SK-N-SH (cell line): ENCODE measurements at regions not wholly inside any gene's neighbourhood (a gene's known extent, or its start where the extent isn't known, plus 50 kb on each side); places are given as distances from the start of the nearest gene placed in this dataset.

ENCODE experiments used
- CTCF ChIA-PET: fragments of 300-600, 350-600 bp; formaldehyde crosslinking; extraction: SDS; loops from one replicate; lab custom pipeline; 2021; lab: Yijun Ruan, JAX
- POLR2A ChIA-PET: fragments of 350-600 bp; sonication (Branson Sonifier 250); formaldehyde crosslinking; extraction: SDS; loops from one replicate; lab custom pipeline; 2020; ENCODE audit warnings: antibody characterized with exemption, inconsistent platforms; lab: Yijun Ruan, JAX
- DNase-seq: peaks from one replicate; pipeline ENCODE4 v3.0.0; 2012
- H2AFZ ChIP-seq: fragments of 200-600 bp; sonication (generic); 2 replicates; pipeline ENCODE4 v1.8.1; 2016; ENCODE audit warnings: antibody characterized with exemption, mild to moderate bottlenecking, low read depth
- H3F3A ChIP-seq: fragments of 200-600 bp; sonication (generic); replicated peaks from 2 replicates; pipeline ENCODE3; 2016; ENCODE audit warnings: antibody characterized with exemption, mild to moderate bottlenecking; ENCODE audit not compliant: insufficient read depth
- H3K27ac ChIP-seq, 2 experiments: fragments of 200-500 bp in 1 of 2; fragments of 200-600 bp in 1 of 2; sonication (Bioruptor generic) in 1 of 2; sonication (generic), shearing (Covaris generic) in 1 of 2; 2 replicates each; pipeline versions ENCODE4 v1.5.1 to v1.6.1; 2014 to 2016; ENCODE audit warnings: low read depth in 2 of 2, inconsistent platforms in 1 of 2, low read length in 1 of 2, mild to moderate bottlenecking in 1 of 2, mixed read lengths in 1 of 2
- H3K27me3 ChIP-seq: fragments of 200-600 bp; sonication (generic), shearing (Covaris generic); 2 replicates; pipeline ENCODE4 v1.6.1; 2016; ENCODE audit warnings: mixed run types; ENCODE audit not compliant: insufficient read depth
- H3K36me3 ChIP-seq, 2 experiments: fragments of 200-500 bp in 1 of 2; fragments of 200-600 bp in 1 of 2; sonication (Bioruptor generic) in 1 of 2; sonication (generic) in 1 of 2; replicated peaks in 1 of 2; 2 replicates each; pipeline versions ENCODE3 to v1.5.1; 2014 to 2016; ENCODE audit warnings: low read length in 1 of 2, mild to moderate bottlenecking in 1 of 2; ENCODE audit not compliant: insufficient read depth in 2 of 2, control insufficient read depth in 1 of 2
- H3K4me1 ChIP-seq, 2 experiments: fragments of 200-500 bp in 1 of 2; fragments of 200-600 bp in 1 of 2; sonication (Bioruptor generic) in 1 of 2; sonication (generic), shearing (Covaris generic) in 1 of 2; 2 replicates each; pipeline versions ENCODE4 v1.5.1 to v1.6.1; 2014 to 2016; ENCODE audit warnings: low read depth in 1 of 2, low read length in 1 of 2, mixed run types in 1 of 2; ENCODE audit not compliant: insufficient read depth in 2 of 2, control insufficient read depth in 1 of 2
- H3K4me2 ChIP-seq: fragments of 200-600 bp; sonication (generic), shearing (Covaris generic); 2 replicates; pipeline ENCODE4 v1.6.1; 2017; ENCODE audit warnings: mixed run types
- H3K4me3 ChIP-seq, 2 experiments: fragments of 200-500 bp in 1 of 2; fragments of 200-600 bp in 1 of 2; sonication (Bioruptor generic) in 1 of 2; sonication (generic), shearing (Covaris generic) in 1 of 2; 2 replicates each; pipeline versions ENCODE4 v1.5.1 to v1.8.1; 2014 to 2016; ENCODE audit warnings: low read depth in 2 of 2, inconsistent platforms in 1 of 2, low read length in 1 of 2, mild to moderate bottlenecking in 1 of 2, mixed read lengths in 1 of 2, moderate library complexity in 1 of 2
- H3K79me2 ChIP-seq: fragments of 200-600 bp; sonication (generic); 2 replicates; pipeline ENCODE4 v1.8.1; 2017; ENCODE audit warnings: mild to moderate bottlenecking; ENCODE audit not compliant: insufficient read depth
- H3K9ac ChIP-seq: fragments of 200-600 bp; sonication (generic); 2 replicates; pipeline ENCODE4 v1.6.1; 2017; ENCODE audit warnings: mixed run types
- H3K9me2 ChIP-seq: fragments of 200-600 bp; sonication (generic); 2 replicates; pipeline ENCODE4 v1.6.1; 2017; ENCODE audit warnings: mixed run types
- H3K9me3 ChIP-seq: fragments of 200-600 bp; sonication (generic); 2 replicates; pipeline ENCODE4 v1.6.1; 2017; ENCODE audit warnings: mixed run types, mild to moderate bottlenecking, moderate library complexity
- H4K20me1 ChIP-seq: fragments of 200-600 bp; sonication (generic); 2 replicates; pipeline ENCODE4 v1.6.1; 2017; ENCODE audit warnings: mild to moderate bottlenecking, mixed run types; ENCODE audit not compliant: insufficient read depth
- CHD2 ChIP-seq: fragments of 150-350 bp; IDR thresholded peaks from 2 replicates; pipeline ENCODE4 v1.6.1; 2018; ENCODE audit warnings: low read length; ENCODE audit not compliant: partially characterized antibody
- CTCF ChIP-seq: fragments of 200-600 bp; sonication (generic); IDR thresholded peaks from 2 replicates; pipeline ENCODE4 v1.6.1; 2017; ENCODE audit warnings: antibody characterized with exemption, mild to moderate bottlenecking, moderate library complexity
- ELF1 ChIP-seq: IDR thresholded peaks from 2 replicates; pipeline ENCODE4 v1.4.0; 2012
- EP300 ChIP-seq, 2 experiments: IDR thresholded peaks; 2 replicates each; pipeline versions ENCODE4 v1.4.0 to v1.6.1; 2012; ENCODE audit warnings: borderline replicate concordance in 1 of 2, low read depth in 1 of 2, low read length in 1 of 2
- EZH2phosphoT487 ChIP-seq: fragments of 200-600 bp; sonication (generic); IDR thresholded peaks from 2 replicates; pipeline ENCODE4 v1.6.1; 2017; ENCODE audit warnings: low read depth, mixed run types, mild to moderate bottlenecking, antibody characterized with exemption, moderate library complexity, borderline replicate concordance
- FOSL2 ChIP-seq: IDR thresholded peaks from 2 replicates; pipeline ENCODE4 v1.4.0; 2012; ENCODE audit warnings: low read depth, mild to moderate bottlenecking, moderate library complexity, borderline replicate concordance
- FOXJ3 ChIP-seq: sonication (generic); formaldehyde crosslinking; IDR thresholded peaks from 2 replicates; pipeline ENCODE4 v1.5.1; 2020; ENCODE audit warnings: mild to moderate bottlenecking, missing genetic modification reagents
- FOXM1 ChIP-seq: IDR thresholded peaks from 2 replicates; pipeline ENCODE4 v1.4.0; 2012; ENCODE audit warnings: low read depth, mild to moderate bottlenecking
- JUND ChIP-seq: IDR thresholded peaks from 2 replicates; pipeline ENCODE4 v1.4.0; 2012
- MAX ChIP-seq: IDR thresholded peaks from 2 replicates; pipeline ENCODE4 v1.4.0; 2012; ENCODE audit warnings: low read depth
- MEF2A ChIP-seq: IDR thresholded peaks from 2 replicates; pipeline ENCODE4 v1.4.0; 2012; ENCODE audit warnings: low read depth, borderline replicate concordance
- MXI1 ChIP-seq: IDR thresholded peaks from 2 replicates; pipeline ENCODE4 v1.6.1; 2012; ENCODE audit warnings: mild to moderate bottlenecking, low read depth, low read length, improper control_type of control experiment
- NFIC ChIP-seq: IDR thresholded peaks from 2 replicates; pipeline ENCODE4 v1.4.0; 2012; ENCODE audit warnings: borderline replicate concordance
- NRF1 ChIP-seq: IDR thresholded peaks from 2 replicates; pipeline ENCODE4 v1.6.1; 2012; ENCODE audit warnings: low read depth, mild to moderate bottlenecking, low read length
- PBX3 ChIP-seq: IDR thresholded peaks from 2 replicates; pipeline ENCODE4; 2012
- RAD21 ChIP-seq: IDR thresholded peaks from 2 replicates; pipeline ENCODE4 v1.6.1; 2012; ENCODE audit warnings: mild to moderate bottlenecking, low read length
- REST ChIP-seq: IDR thresholded peaks from 2 replicates; pipeline ENCODE4 v1.6.1; 2012; ENCODE audit warnings: mild to moderate bottlenecking, low read depth, low read length, moderate library complexity
- RXRA ChIP-seq: IDR thresholded peaks from 2 replicates; pipeline ENCODE4 v1.4.0; 2012; ENCODE audit warnings: low read depth, mild to moderate bottlenecking, borderline replicate concordance
- SMC3 ChIP-seq: IDR thresholded peaks from 2 replicates; pipeline ENCODE4 v1.6.1; 2012; ENCODE audit warnings: low read depth, low read length, improper control_type of control experiment
- TAF1 ChIP-seq: IDR thresholded peaks from 2 replicates; pipeline ENCODE4 v1.6.1; 2012; ENCODE audit warnings: low read depth, mild to moderate bottlenecking, low read length, moderate library complexity, borderline replicate concordance
- TCF12 ChIP-seq: IDR thresholded peaks from 2 replicates; pipeline ENCODE4 v1.4.0; 2012
- TEAD4 ChIP-seq: IDR thresholded peaks from 2 replicates; pipeline ENCODE4 v1.4.0; 2012; ENCODE audit warnings: mild to moderate bottlenecking, borderline replicate concordance; ENCODE audit not compliant: insufficient read depth
- USF1 ChIP-seq: IDR thresholded peaks from 2 replicates; pipeline ENCODE4 v1.4.0; 2012; ENCODE audit warnings: low read depth, borderline replicate concordance
- WGBS: methylation state at CpG from one replicate; pipeline ENCODE4 v1.1.6; 2017; ENCODE audit warnings: low lambda C conversion rate; 5-methylcytosine and 5-hydroxymethylcytosine counted together

GRCh38 chr4:177718514-177718913, 276.3 kb upstream of the AGA start:
- ChIA-PET CTCF (no interaction called here), POLR2A (no interaction called here)
- no peak overlapping the region for H3K4me2 ChIP-seq
- H3K27ac ChIP-seq: no peak overlapping the region
- H3F3A ChIP-seq: no peaks in the 10 kb centered on the region
- H3K9ac ChIP-seq: no peak overlapping the region
- no peaks in the 10 kb centered on the region for H3K9me3 ChIP-seq
- H3K79me2 ChIP-seq: no peaks in the 10 kb centered on the region
- no peaks in the 10 kb centered on the region for H3K4me1 ChIP-seq
- peaks cover 30% of the 10 kb centered on the region; the same call in 1 of the 2 replicates for H3K27me3 ChIP-seq
- H3K4me3 ChIP-seq: no peak overlapping the region
- no peak overlapping the region for H2AFZ ChIP-seq
- 5% methylated on average over 4 of the region's 4 CpGs for WGBS
- no peaks in the 10 kb centered on the region for H3K36me3 ChIP-seq
- no peaks in the 10 kb centered on the region for H3K9me2 ChIP-seq
- TF ChIP-seq REST (no peak), MAX (no peak), CHD2 (no peak), FOXJ3 (no peak), ELF1 (no peak), MXI1 (no peak), TEAD4 (no peak), TAF1 (no peak), SMC3 (no peak), RAD21 (no peak), FOXM1 (no peak), RXRA (no peak), JUND (no peak), NRF1 (no peak), MEF2A (no peak)
- TF ChIP-seq, all 33 proteins: peak for 0
- DNase-seq: no peak
- no peaks in the 10 kb centered on the region for H4K20me1 ChIP-seq

- Histone ChIP-seq H3K4me2 (no peak overlapping the region), H3K79me2 (no peaks in the 10 kb centered on the region), H3K27ac (no peak overlapping the region), H3K36me3 (no peaks in the 10 kb centered on the region), H3K9ac (no peak overlapping the region), H3K9me2 (no peaks in the 10 kb centered on the region), H4K20me1 (no peaks in the 10 kb centered on the region), H3F3A (no peaks in the 10 kb centered on the region), H3K9me3 (no peaks in the 10 kb centered on the region), H3K4me3 (no peak overlapping the region), H3K4me1 (no peaks in the 10 kb centered on the region; a peak in 1 of 4 replicates), H2AFZ (no peak overlapping the region), H3K27me3 (peaks cover 6% of the 10 kb centered on the region; the same call in 1 of the 2 replicates)
- 1% methylated on average over 3 of the region's 3 CpGs for WGBS
- CTCF ChIA-PET: no interaction called here
- POLR2A ChIA-PET: no interaction called here
- DNase-seq: no peak
- no peak for TF ChIP-seq FOSL2
- TF ChIP-seq USF1: no peak
- TF ChIP-seq PBX3: no peak
- TF ChIP-seq TEAD4: no peak
- no peak for TF ChIP-seq RXRA
- no peak for TF ChIP-seq EP300 (IDR thresholded peaks at IDR 0.05; ENCODE audit: borderline replicate concordance in 1 of 2, low read depth in 1 of 2, low read length in 1 of 2)
- no peak for TF ChIP-seq SMC3
- TF ChIP-seq NRF1: no peak
- no peak for TF ChIP-seq EZH2phosphoT487
- TF ChIP-seq NFIC: no peak
- no peak for TF ChIP-seq ELF1
- TF ChIP-seq MXI1: no peak
- TF ChIP-seq TCF12: no peak
- TF ChIP-seq CTCF: no peak
Observed at GRCh38 chr4:177726111-177726510, 283.9 kb upstream of the AGA start.
